K562 (cell line): ENCODE measurements at regions not wholly inside any gene's neighbourhood (a gene's known extent, or its start where the extent isn't known, plus 50 kb on each side); places are given as distances from the start of the nearest gene placed in this dataset.

ENCODE experiments used
- ATAC-seq: fragments of 200-7000 bp; cut with Tn5 transposase; 3 replicates; pipeline ENCODE4 v1.9.1; 2020; ENCODE audit warnings: moderate library complexity
- BruUV-seq: library from RNA; stranded (reverse); fragments of 400-500 nt; replicated peaks from 2 replicates; lab custom pipeline; 2021; lab: Mats Ljungman, UMichigan
- CTCF ChIA-PET: fragments of 300-600 bp; formaldehyde crosslinking; extraction: SDS; loops from one replicate; lab custom pipeline; 2021; ENCODE audit warnings: low intra/inter-chr PET ratio; lab: Yijun Ruan, JAX
- POLR2A ChIA-PET: fragments of 300-600, 350-650 bp; sonication (Branson Sonifier 250); formaldehyde crosslinking; extraction: SDS; loops from one replicate; lab custom pipeline; 2021; ENCODE audit warnings: antibody characterized with exemption, inconsistent platforms; lab: Yijun Ruan, JAX
- DNase-seq, 4 experiments: peaks; one replicate each; pipeline versions ENCODE4 v3.0.0 to v3.0.0-alpha.2; 2011 to 2018; ENCODE audit warnings: low spot score in 3 of 4, mixed read lengths in 3 of 4; ENCODE audit errors: extremely low read depth in 1 of 4
- FAIRE-seq: peaks from 2 replicates; lab custom pipeline; 2011; peaks lifted over from hg19 to GRCh38; lab: Jason Lieb, UNC
- H2AFZ ChIP-seq: 2 replicates; pipeline ENCODE4 v1.6.0; 2011; ENCODE audit warnings: low read depth, low read length, control low read depth, inconsistent platforms
- H3K27ac ChIP-seq: fragments of 200-600 bp; 3 replicates; pipeline ENCODE4 v1.8.0; 2011; ENCODE audit warnings: low read depth, mild to moderate bottlenecking, control low read depth, inconsistent platforms, low read length, moderate library complexity, mixed read lengths; ENCODE audit errors: extremely low read depth
- H3K27me3 ChIP-seq, 2 experiments: fragments of 300-600 bp in 1 of 2; 2 replicates in 1 of 2; 3 replicates in 1 of 2; pipeline versions ENCODE4 v1.6.0 to v1.8.0; 2011; ENCODE audit warnings: inconsistent platforms in 2 of 2, low read length in 2 of 2, mild to moderate bottlenecking in 1 of 2, mixed read lengths in 1 of 2, moderate library complexity in 1 of 2; ENCODE audit not compliant: control insufficient read depth in 2 of 2, insufficient read depth in 2 of 2
- H3K36me3 ChIP-seq: fragments of 300-600 bp; 3 replicates; pipeline ENCODE4 v1.8.0; 2011; ENCODE audit warnings: mild to moderate bottlenecking, low read length, inconsistent platforms; ENCODE audit not compliant: control insufficient read depth, insufficient read depth
- H3K4me1 ChIP-seq, 2 experiments: fragments of 200-600 bp in 1 of 2; replicated peaks in 1 of 2; 2 replicates in 1 of 2; 3 replicates in 1 of 2; pipeline versions ENCODE4 v1.5.1 to v1.8.0; 2011; ENCODE audit warnings: inconsistent platforms in 2 of 2, low read length in 2 of 2, mild to moderate bottlenecking in 1 of 2, mixed read lengths in 1 of 2, moderate library complexity in 1 of 2; ENCODE audit not compliant: control insufficient read depth in 2 of 2, insufficient read depth in 2 of 2
- H3K4me2 ChIP-seq: 2 replicates; pipeline ENCODE4 v1.6.1; 2011; ENCODE audit warnings: low read length, control low read depth, inconsistent platforms, mixed read lengths; ENCODE audit not compliant: insufficient read depth
- H3K4me3 ChIP-seq: fragments of 200-600 bp; sonication (generic), shearing (Covaris generic); 2 replicates; pipeline ENCODE4 v1.5.1; 2016; ENCODE audit warnings: control low read depth, inconsistent platforms
- H3K79me2 ChIP-seq: fragments of 200-600 bp; 3 replicates; pipeline ENCODE4 v1.8.0; 2011; ENCODE audit warnings: low read length, inconsistent platforms; ENCODE audit not compliant: control insufficient read depth, insufficient read depth
- H3K9ac ChIP-seq, 2 experiments: 2 replicates each; pipeline versions ENCODE4 v1.6.0 to v1.6.1; 2011; ENCODE audit warnings: low read depth in 2 of 2, low read length in 2 of 2, control low read depth in 1 of 2, inconsistent platforms in 1 of 2, mild to moderate bottlenecking in 1 of 2, mixed read lengths in 1 of 2; ENCODE audit not compliant: insufficient read depth in 1 of 2
- H3K9me1 ChIP-seq: one replicate; pipeline ENCODE4 v1.6.0; 2011; ENCODE audit warnings: inconsistent platforms, mild to moderate bottlenecking, low read length, moderate library complexity; ENCODE audit not compliant: control insufficient read depth, insufficient read depth
- H3K9me3 ChIP-seq: replicated peaks from 2 replicates; pipeline ENCODE4 v1.5.1; 2011; ENCODE audit warnings: low read depth, low read length, inconsistent platforms; ENCODE audit not compliant: control insufficient read depth, insufficient read depth
- H4K20me1 ChIP-seq: replicated peaks from 2 replicates; pipeline ENCODE4 v1.6.1; 2011; ENCODE audit warnings: low read length, inconsistent platforms, mixed read lengths; ENCODE audit not compliant: control insufficient read depth, insufficient read depth
- CBX2 ChIP-seq: fragments of 200-600 bp; sonication (generic); IDR thresholded peaks from one replicate; pipeline ENCODE4 v1.6.1; 2012; ENCODE audit warnings: mild to moderate bottlenecking, low read length, inconsistent platforms; ENCODE audit not compliant: insufficient read depth, poor library complexity, severe bottlenecking
- DACH1 ChIP-seq: fragments of 450-650 bp; IDR thresholded peaks from 2 replicates; pipeline ENCODE4 v1.6.1; 2018; ENCODE audit not compliant: partially characterized antibody
- ESRRA ChIP-seq: fragments of 450-650 bp; IDR thresholded peaks from 2 replicates; pipeline ENCODE4 v1.6.1; 2014; ENCODE audit warnings: low read depth, mild to moderate bottlenecking, moderate library complexity, borderline replicate concordance
- GABPA ChIP-seq: fragments of 200-800 bp; sonication (Bioruptor generic); conservative IDR thresholded peaks from 2 replicates; pipeline ENCODE4 v1.6.1; 2016; ENCODE audit warnings: low read depth, missing genetic modification characterization, missing compliant biosample characterization
- HDAC8 ChIP-seq: fragments of 450-650 bp; IDR thresholded peaks from 2 replicates; pipeline ENCODE4 v1.6.1; 2016; ENCODE audit warnings: mild to moderate bottlenecking, missing genetic modification characterization, moderate library complexity, missing compliant biosample characterization
- HMGN3 ChIP-seq: IDR thresholded peaks from 2 replicates; pipeline ENCODE4 v1.6.1; 2011; ENCODE audit warnings: borderline replicate concordance, low read depth, mild to moderate bottlenecking, mixed read lengths, low read length; ENCODE audit not compliant: insufficient read length; ENCODE audit errors: extremely low read depth
- MAZ ChIP-seq, 2 experiments: fragments of 450-650 bp in 1 of 2; sonication (generic) in 1 of 2; formaldehyde crosslinking; IDR thresholded peaks in 1 of 2; conservative IDR thresholded peaks in 1 of 2; 2 replicates each; pipeline versions ENCODE4 v1.4.0 to v1.5.0; 2020; ENCODE audit warnings: mild to moderate bottlenecking in 1 of 2, missing genetic modification reagents in 1 of 2
- NR3C1 ChIP-seq: sonication (generic); formaldehyde crosslinking; IDR thresholded peaks from 2 replicates; pipeline ENCODE4 v1.8.1; 2022; ENCODE audit warnings: missing genetic modification reagents
- PCBP1 ChIP-seq: fragments of 200-400 bp; formaldehyde crosslinking; IDR thresholded peaks from 2 replicates; pipeline ENCODE4 v1.6.1; 2018; ENCODE audit warnings: mild to moderate bottlenecking, low read depth, low read length; ENCODE audit not compliant: poor library complexity, severe bottlenecking
- PYGO2 ChIP-seq: fragments of 450-650 bp; IDR thresholded peaks from 2 replicates; pipeline ENCODE4 v1.6.1; 2016; ENCODE audit warnings: mild to moderate bottlenecking, missing genetic modification characterization, moderate library complexity, missing compliant biosample characterization
- SP2 ChIP-seq: IDR thresholded peaks from 2 replicates; pipeline ENCODE4 v1.6.1; 2011; ENCODE audit warnings: mild to moderate bottlenecking, low read depth, low read length, moderate library complexity; ENCODE audit not compliant: poor library complexity, severe bottlenecking; ENCODE audit errors: extremely low read depth
- TBL1XR1 ChIP-seq, 2 experiments: IDR thresholded peaks; 2 replicates each; pipeline ENCODE4 v1.6.1; 2012; ENCODE audit warnings: improper control_type of control experiment in 2 of 2, low read length in 2 of 2, mild to moderate bottlenecking in 1 of 2
- TCFL5 ChIP-seq: fragments of 250-450 bp; sonication (Bioruptor Pico); conservative IDR thresholded peaks from 2 replicates; pipeline ENCODE4 v1.6.1; 2021; ENCODE audit warnings: mild to moderate bottlenecking, moderate library complexity, matching md5 sums
- ZNF444 ChIP-seq: fragments of 250-450 bp; sonication (Bioruptor Pico); IDR thresholded peaks from 2 replicates; pipeline ENCODE4 v1.4.0; 2020; ENCODE audit warnings: mild to moderate bottlenecking, moderate library complexity
- WGBS: fragments of 100-300 bp; shearing (Covaris generic); methylation state at CpG from one replicate; pipeline ENCODE4 v1.1.6; 2016; ENCODE audit warnings: low coverage, mixed read lengths; ENCODE audit not compliant: insufficient coverage; ENCODE audit errors: missing lambda C conversion rate; 5-methylcytosine and 5-hydroxymethylcytosine counted together
- in situ Hi-C: fragments of 300-500 bp; cut with MboI; formaldehyde crosslinking; loops from 4 replicates; pipeline ENCODE4 v1.15.0; 2018; ENCODE audit warnings: inconsistent platforms, mixed read lengths
- intact Hi-C: fragments of 100-400 bp; cut with micrococcal nuclease; formaldehyde crosslinking; loops from 2 replicates; pipeline ENCODE4 v1.14.2; 2022
- TF ChIP-seq, protein P1 (sequence below): fragments of 450-650 bp; IDR thresholded peaks from 2 replicates; pipeline ENCODE4 v1.6.1; 2016; ENCODE audit warnings: mild to moderate bottlenecking
- TF ChIP-seq, protein P2 (sequence below): fragments of 450-650 bp; IDR thresholded peaks from 2 replicates; pipeline ENCODE4 v1.6.1; 2017; ENCODE audit warnings: antibody characterized with exemption
- TF ChIP-seq, protein P3 (sequence below): sonication (generic); formaldehyde crosslinking; IDR thresholded peaks from 2 replicates; pipeline ENCODE4 v1.5.0; 2020; ENCODE audit warnings: missing genetic modification reagents

DNA sequence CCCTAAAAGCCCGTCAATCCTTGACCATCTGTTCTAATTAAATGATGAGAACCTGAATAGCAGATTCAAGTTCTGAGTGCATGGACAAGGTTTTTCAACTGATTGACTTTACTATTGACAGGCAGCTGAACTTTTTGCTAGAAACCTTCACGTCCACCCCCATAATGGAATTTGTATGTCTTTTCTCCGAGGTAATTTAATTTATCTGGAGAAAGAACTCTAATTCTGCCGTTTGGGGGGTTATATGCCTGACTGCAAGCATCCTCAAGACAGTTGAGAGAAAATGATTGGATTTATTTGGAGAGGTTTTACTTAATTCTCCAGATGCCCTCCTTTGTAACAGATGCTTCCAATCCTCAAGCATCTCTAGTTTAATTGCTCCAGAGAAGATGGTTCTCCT lies 1053.4 kb upstream of the AUTS2 start (continued):
- TF ChIP-seq, protein P1, sequence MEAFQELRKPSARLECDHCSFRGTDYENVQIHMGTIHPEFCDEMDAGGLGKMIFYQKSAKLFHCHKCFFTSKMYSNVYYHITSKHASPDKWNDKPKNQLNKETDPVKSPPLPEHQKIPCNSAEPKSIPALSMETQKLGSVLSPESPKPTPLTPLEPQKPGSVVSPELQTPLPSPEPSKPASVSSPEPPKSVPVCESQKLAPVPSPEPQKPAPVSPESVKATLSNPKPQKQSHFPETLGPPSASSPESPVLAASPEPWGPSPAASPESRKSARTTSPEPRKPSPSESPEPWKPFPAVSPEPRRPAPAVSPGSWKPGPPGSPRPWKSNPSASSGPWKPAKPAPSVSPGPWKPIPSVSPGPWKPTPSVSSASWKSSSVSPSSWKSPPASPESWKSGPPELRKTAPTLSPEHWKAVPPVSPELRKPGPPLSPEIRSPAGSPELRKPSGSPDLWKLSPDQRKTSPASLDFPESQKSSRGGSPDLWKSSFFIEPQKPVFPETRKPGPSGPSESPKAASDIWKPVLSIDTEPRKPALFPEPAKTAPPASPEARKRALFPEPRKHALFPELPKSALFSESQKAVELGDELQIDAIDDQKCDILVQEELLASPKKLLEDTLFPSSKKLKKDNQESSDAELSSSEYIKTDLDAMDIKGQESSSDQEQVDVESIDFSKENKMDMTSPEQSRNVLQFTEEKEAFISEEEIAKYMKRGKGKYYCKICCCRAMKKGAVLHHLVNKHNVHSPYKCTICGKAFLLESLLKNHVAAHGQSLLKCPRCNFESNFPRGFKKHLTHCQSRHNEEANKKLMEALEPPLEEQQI = no peak
- TF ChIP-seq PCBP1 (no peak), HDAC8 (tag) (no peak), ESRRA (no peak), GABPA (tag) (no peak), TBL1XR1 (IDR thresholded peaks at IDR 0.05; ENCODE audit: low read length in 2 of 2) (no peak), NR3C1 (CRISPR knock-in tag) (no peak)

GRCh38 chr7:68547181-68547580 lies 1051.1 kb upstream of the AUTS2 start:
- POLR2A ChIA-PET = no interaction called here
- no peak overlapping the region for H2AFZ ChIP-seq
- H3K9me3 ChIP-seq = no peaks in the 10 kb centered on the region
- no TSS peak for BruUV-seq
- no peak overlapping the region for H3K9ac ChIP-seq
- FAIRE-seq = no peak
- H3K79me2 ChIP-seq = no peaks in the 10 kb centered on the region
- intact Hi-C loops = no loop called here
- no peaks in the 10 kb centered on the region for H3K36me3 ChIP-seq
- DNase-seq = no peak
- CTCF ChIA-PET = no interaction called here
- no peaks in the 10 kb centered on the region; a peak in 1 of 5 replicates for H3K27me3 ChIP-seq
- no peak overlapping the region for H3K4me3 ChIP-seq
- in situ Hi-C loops = no loop called here
- no peaks in the 10 kb centered on the region for H3K4me1 ChIP-seq
- no peak overlapping the region for H3K4me2 ChIP-seq
- no peak overlapping the region for H3K27ac ChIP-seq
- ATAC-seq = no peak
- 0% methylated on average over 6 of the region's 6 CpGs for WGBS
- no peaks in the 10 kb centered on the region for H3K9me1 ChIP-seq
- H4K20me1 ChIP-seq = no peaks in the 10 kb centered on the region; the same call in 1 of the 2 replicates
- TF ChIP-seq CBX2 = no peak
- no peak for TF ChIP-seq ZNF444 (CRISPR knock-in tag)
- no peak for TF ChIP-seq TCFL5
- no peak for TF ChIP-seq SP2
- TF ChIP-seq, protein P2, sequence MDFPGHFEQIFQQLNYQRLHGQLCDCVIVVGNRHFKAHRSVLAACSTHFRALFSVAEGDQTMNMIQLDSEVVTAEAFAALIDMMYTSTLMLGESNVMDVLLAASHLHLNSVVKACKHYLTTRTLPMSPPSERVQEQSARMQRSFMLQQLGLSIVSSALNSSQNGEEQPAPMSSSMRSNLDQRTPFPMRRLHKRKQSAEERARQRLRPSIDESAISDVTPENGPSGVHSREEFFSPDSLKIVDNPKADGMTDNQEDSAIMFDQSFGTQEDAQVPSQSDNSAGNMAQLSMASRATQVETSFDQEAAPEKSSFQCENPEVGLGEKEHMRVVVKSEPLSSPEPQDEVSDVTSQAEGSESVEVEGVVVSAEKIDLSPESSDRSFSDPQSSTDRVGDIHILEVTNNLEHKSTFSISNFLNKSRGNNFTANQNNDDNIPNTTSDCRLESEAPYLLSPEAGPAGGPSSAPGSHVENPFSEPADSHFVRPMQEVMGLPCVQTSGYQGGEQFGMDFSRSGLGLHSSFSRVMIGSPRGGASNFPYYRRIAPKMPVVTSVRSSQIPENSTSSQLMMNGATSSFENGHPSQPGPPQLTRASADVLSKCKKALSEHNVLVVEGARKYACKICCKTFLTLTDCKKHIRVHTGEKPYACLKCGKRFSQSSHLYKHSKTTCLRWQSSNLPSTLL = no peak
- TF ChIP-seq DACH1 = no peak
- TF ChIP-seq MAZ (CRISPR knock-in tag; conservative IDR thresholded peaks at IDR 0.05 in 1 of 2, IDR thresholded peaks at IDR 0.05 in 1 of 2) = no peak
- TF ChIP-seq PYGO2 (tag) = no peak
- TF ChIP-seq, protein P3, sequence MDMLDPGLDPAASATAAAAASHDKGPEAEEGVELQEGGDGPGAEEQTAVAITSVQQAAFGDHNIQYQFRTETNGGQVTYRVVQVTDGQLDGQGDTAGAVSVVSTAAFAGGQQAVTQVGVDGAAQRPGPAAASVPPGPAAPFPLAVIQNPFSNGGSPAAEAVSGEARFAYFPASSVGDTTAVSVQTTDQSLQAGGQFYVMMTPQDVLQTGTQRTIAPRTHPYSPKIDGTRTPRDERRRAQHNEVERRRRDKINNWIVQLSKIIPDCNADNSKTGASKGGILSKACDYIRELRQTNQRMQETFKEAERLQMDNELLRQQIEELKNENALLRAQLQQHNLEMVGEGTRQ = no peak
- TF ChIP-seq HMGN3 = no peak
